Fibroblast of lung (primary cell): ENCODE measurements at regions not wholly inside any gene's neighbourhood (a gene's known extent, or its start where the extent isn't known, plus 50 kb on each side); places are given as distances from the start of the nearest gene placed in this dataset.

Experiments used
- DNase-seq, 2 donors: peaks; one replicate each; pipeline versions ENCODE4 v3.0.0 to v3.0.0-alpha.2; 2010; ENCODE audit warnings: low read depth in 2 of 2
- H2AFZ ChIP-seq: 2 replicates; pipeline ENCODE4 v1.5.1; 2012; ENCODE audit warnings: low read length, control low read depth, inconsistent platforms
- H3K27ac ChIP-seq: 2 replicates; pipeline ENCODE4 v1.5.1; 2011; ENCODE audit warnings: low read length, control low read depth; ENCODE audit not compliant: insufficient read depth
- H3K27me3 ChIP-seq: 2 replicates; pipeline ENCODE4 v1.5.1; 2011; ENCODE audit warnings: mild to moderate bottlenecking, low read length; ENCODE audit not compliant: control insufficient read depth, insufficient read depth
- H3K36me3 ChIP-seq: 2 replicates; pipeline ENCODE4 v1.5.1; 2011; ENCODE audit warnings: low read length; ENCODE audit not compliant: control insufficient read depth, insufficient read depth
- H3K4me1 ChIP-seq: 2 replicates; pipeline ENCODE4 v1.5.1; 2011; ENCODE audit warnings: low read length; ENCODE audit not compliant: control insufficient read depth, insufficient read depth; ENCODE audit errors: extremely low read depth
- H3K4me2 ChIP-seq: 2 replicates; pipeline ENCODE4 v1.5.1; 2011; ENCODE audit warnings: low read length, control low read depth; ENCODE audit not compliant: insufficient read depth; ENCODE audit errors: extremely low read depth
- H3K4me3 ChIP-seq, 4 experiments: fragments of 200-600 bp in 1 of 4; sonication (generic) in 1 of 4; replicated peaks in 1 of 4; 2 replicates each; pipeline ENCODE4 v1.5.1; 2011 to 2016; ENCODE audit warnings: low read length in 4 of 4, low read depth in 3 of 4, mild to moderate bottlenecking in 3 of 4, control low read depth in 2 of 4, inconsistent platforms in 1 of 4, mixed read lengths in 1 of 4; ENCODE audit not compliant: insufficient read depth in 1 of 4; ENCODE audit errors: control extremely low read depth in 1 of 4
- H3K79me2 ChIP-seq: 2 replicates; pipeline ENCODE4 v1.5.1; 2012; ENCODE audit warnings: mild to moderate bottlenecking, low read length, inconsistent platforms; ENCODE audit not compliant: control insufficient read depth, insufficient read depth
- H3K9ac ChIP-seq: 2 replicates; pipeline ENCODE4 v1.5.1; 2011; ENCODE audit warnings: mild to moderate bottlenecking, low read length, control low read depth; ENCODE audit not compliant: insufficient read depth
- H3K9me3 ChIP-seq: 2 replicates; pipeline ENCODE4 v1.5.1; 2012; ENCODE audit warnings: low read depth, low read length; ENCODE audit not compliant: control insufficient read depth, insufficient read depth
- H4K20me1 ChIP-seq: 2 replicates; pipeline ENCODE4 v1.5.1; 2011; ENCODE audit warnings: low read length; ENCODE audit not compliant: control insufficient read depth, insufficient read depth; ENCODE audit errors: extremely low read depth
- EZH2 ChIP-seq: IDR thresholded peaks from 2 replicates; pipeline ENCODE4 v1.5.1; 2012; ENCODE audit warnings: low read length, control low read depth, mild to moderate bottlenecking; ENCODE audit errors: missing control alignments
- TF ChIP-seq, protein P1 (sequence below), 2 donors: IDR thresholded peaks in 1 of 2; conservative IDR thresholded peaks in 1 of 2; 1 replicate in 1 of 2; 2 replicates in 1 of 2; pipeline ENCODE4 v1.5.1; 2011 to 2012; ENCODE audit warnings: low read length in 2 of 2, control low read depth in 1 of 2, inconsistent platforms in 1 of 2, low read depth in 1 of 2, mild to moderate bottlenecking in 1 of 2

DNA sequence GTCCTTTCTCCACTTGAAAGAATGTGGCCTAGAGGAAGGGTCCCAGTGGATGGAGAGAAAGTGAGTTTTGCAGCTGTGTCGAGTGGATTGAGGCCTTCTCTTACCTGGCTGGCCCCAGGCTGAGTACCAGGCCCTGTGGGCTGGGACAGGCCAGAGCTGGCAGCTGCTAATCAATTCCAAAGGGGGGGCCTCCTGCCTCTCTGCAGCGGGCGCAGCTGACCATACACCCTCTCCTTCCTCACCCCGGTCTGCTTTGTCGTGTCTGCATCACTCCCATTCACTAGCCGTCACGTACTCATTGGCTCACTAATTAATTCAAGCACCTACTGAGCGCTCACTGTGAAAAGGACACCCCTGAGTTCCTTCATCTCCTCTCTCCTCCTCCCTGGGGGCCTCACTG is 58.4 kb upstream of the PITX1 start:
- Histone ChIP-seq H3K27me3 (peaks cover 7% of the 10 kb centered on the region), H4K20me1 (no peaks in the 10 kb centered on the region), H3K9ac (no peak overlapping the region), H3K9me3 (no peaks in the 10 kb centered on the region), H3K79me2 (no peaks in the 10 kb centered on the region), H2AFZ (no peak overlapping the region), H3K36me3 (no peaks in the 10 kb centered on the region), H3K4me2 (no peak overlapping the region), H3K4me1 (no peaks in the 10 kb centered on the region), H3K4me3 (no peak overlapping the region), H3K27ac (no peak overlapping the region)
- no peak for TF ChIP-seq EZH2
- TF ChIP-seq, protein P1, sequence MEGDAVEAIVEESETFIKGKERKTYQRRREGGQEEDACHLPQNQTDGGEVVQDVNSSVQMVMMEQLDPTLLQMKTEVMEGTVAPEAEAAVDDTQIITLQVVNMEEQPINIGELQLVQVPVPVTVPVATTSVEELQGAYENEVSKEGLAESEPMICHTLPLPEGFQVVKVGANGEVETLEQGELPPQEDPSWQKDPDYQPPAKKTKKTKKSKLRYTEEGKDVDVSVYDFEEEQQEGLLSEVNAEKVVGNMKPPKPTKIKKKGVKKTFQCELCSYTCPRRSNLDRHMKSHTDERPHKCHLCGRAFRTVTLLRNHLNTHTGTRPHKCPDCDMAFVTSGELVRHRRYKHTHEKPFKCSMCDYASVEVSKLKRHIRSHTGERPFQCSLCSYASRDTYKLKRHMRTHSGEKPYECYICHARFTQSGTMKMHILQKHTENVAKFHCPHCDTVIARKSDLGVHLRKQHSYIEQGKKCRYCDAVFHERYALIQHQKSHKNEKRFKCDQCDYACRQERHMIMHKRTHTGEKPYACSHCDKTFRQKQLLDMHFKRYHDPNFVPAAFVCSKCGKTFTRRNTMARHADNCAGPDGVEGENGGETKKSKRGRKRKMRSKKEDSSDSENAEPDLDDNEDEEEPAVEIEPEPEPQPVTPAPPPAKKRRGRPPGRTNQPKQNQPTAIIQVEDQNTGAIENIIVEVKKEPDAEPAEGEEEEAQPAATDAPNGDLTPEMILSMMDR (conservative IDR thresholded peaks at IDR 0.05 in 1 of 2, IDR thresholded peaks at IDR 0.05 in 1 of 2; ENCODE audit: low read depth in 1 of 2, low read length in 2 of 2): no peak
- DNase-seq: no peak

DNA sequence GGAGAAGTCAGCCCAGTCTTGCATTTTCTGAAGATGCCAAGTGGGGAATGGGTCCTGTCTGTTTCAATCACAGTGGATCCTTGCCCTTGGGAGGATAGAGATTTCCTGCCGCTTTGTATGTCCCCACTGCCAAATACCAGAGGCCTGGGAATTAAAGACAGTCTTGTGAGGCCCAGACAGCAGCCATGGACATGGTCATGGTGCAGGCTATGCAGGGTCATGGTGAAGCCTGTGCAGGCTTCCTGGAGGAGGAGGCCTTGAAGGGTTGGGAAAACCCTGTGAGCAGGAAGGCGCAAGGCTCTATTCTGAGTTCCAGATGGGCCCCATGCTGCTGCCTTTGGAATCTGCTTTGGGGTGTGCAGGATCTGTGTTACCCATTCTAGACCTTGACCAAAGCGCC is 57.3 kb upstream of the PITX1 start:
- Histone ChIP-seq H3K36me3 (no peaks in the 10 kb centered on the region), H3K4me3 (no peak overlapping the region), H3K4me1 (no peaks in the 10 kb centered on the region), H4K20me1 (no peaks in the 10 kb centered on the region), H3K9ac (no peak overlapping the region), H2AFZ (no peak overlapping the region), H3K27ac (no peak overlapping the region), H3K4me2 (no peak overlapping the region), H3K79me2 (no peaks in the 10 kb centered on the region), H3K27me3 (peaks cover 13% of the 10 kb centered on the region), H3K9me3 (no peaks in the 10 kb centered on the region)
- TF ChIP-seq EZH2: no peak
- TF ChIP-seq, protein P1 (conservative IDR thresholded peaks at IDR 0.05 in 1 of 2, IDR thresholded peaks at IDR 0.05 in 1 of 2; ENCODE audit: low read depth in 1 of 2, low read length in 2 of 2): no peak
- no peak for DNase-seq

DNA sequence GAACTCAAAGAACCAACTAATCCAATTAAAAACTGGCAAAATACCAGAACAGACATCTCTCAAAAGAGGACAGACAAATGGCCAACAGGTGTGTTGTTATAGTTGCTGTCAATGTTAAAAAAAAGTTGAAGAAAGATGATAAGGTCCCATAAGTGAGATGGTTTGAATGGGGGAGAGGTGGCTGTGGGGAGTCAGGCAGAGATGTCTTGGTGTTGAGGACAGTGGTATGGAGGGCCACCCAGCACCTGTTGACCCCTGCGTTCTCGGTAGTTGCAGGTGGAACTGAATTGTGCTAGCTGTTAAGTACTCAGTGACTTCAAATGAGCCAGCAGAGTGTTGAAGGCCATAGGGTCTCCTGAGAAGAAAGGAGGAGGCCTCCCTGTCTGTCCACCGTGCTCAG is 55.9 kb upstream of the PITX1 start:
- Histone ChIP-seq H3K27me3 (peaks cover 9% of the 10 kb centered on the region), H3K9me3 (no peaks in the 10 kb centered on the region), H3K36me3 (no peaks in the 10 kb centered on the region), H3K4me3 (no peak overlapping the region), H3K4me1 (no peaks in the 10 kb centered on the region), H3K79me2 (no peaks in the 10 kb centered on the region), H4K20me1 (no peaks in the 10 kb centered on the region), H3K4me2 (no peak overlapping the region), H2AFZ (no peak overlapping the region), H3K27ac (no peak overlapping the region), H3K9ac (no peak overlapping the region)
- no peak for DNase-seq
- TF ChIP-seq, protein P1 (conservative IDR thresholded peaks at IDR 0.05 in 1 of 2, IDR thresholded peaks at IDR 0.05 in 1 of 2; ENCODE audit: low read depth in 1 of 2, low read length in 2 of 2): no peak
- TF ChIP-seq EZH2: no peak
